GM12892 (cell line): ENCODE measurements at regions not wholly inside any gene's neighbourhood (a gene's known extent, or its start where the extent isn't known, plus 50 kb on each side); places are given as distances from the start of the nearest gene placed in this dataset.

Experiments used
- POLR2A ChIP-seq: IDR thresholded peaks from 2 replicates; pipeline ENCODE4 v1.6.1; 2011; ENCODE audit warnings: low read depth, low read length, control low read depth
- POLR2AphosphoS5 ChIP-seq: IDR thresholded peaks from 2 replicates; pipeline ENCODE4 v1.6.1; 2011; ENCODE audit warnings: low read depth, low read length, control low read depth
- TAF1 ChIP-seq: IDR thresholded peaks from 2 replicates; pipeline ENCODE4 v1.6.1; 2011; ENCODE audit warnings: low read depth, mild to moderate bottlenecking, control low read depth, low read length, borderline replicate concordance

- no peak for TF ChIP-seq POLR2A
- TF ChIP-seq POLR2AphosphoS5, result no peak
- TF ChIP-seq TAF1, result no peak
These were observed 112.5 kb upstream of the SLC44A3 start for GRCh38 chr1:94707321-94708298.
